Retinal pigment epithelial cell (primary cell): ENCODE measurements at regions not wholly inside any gene's neighbourhood (a gene's known extent, or its start where the extent isn't known, plus 50 kb on each side); places are given as distances from the start of the nearest gene placed in this dataset.

Experiments used
- DNase-seq: peaks from one replicate; pipeline ENCODE4 v3.0.0-alpha.2; 2010; ENCODE audit warnings: low read depth
- H3K4me3 ChIP-seq: 2 replicates; pipeline ENCODE4 v1.5.1; 2011; ENCODE audit warnings: mild to moderate bottlenecking, low read length, control low read depth, moderate library complexity
- TF ChIP-seq, protein P1 (sequence below): conservative IDR thresholded peaks from 2 replicates; pipeline ENCODE4 v1.5.1; 2011; ENCODE audit warnings: low read depth, low read length, control low read depth, inconsistent platforms

DNA sequence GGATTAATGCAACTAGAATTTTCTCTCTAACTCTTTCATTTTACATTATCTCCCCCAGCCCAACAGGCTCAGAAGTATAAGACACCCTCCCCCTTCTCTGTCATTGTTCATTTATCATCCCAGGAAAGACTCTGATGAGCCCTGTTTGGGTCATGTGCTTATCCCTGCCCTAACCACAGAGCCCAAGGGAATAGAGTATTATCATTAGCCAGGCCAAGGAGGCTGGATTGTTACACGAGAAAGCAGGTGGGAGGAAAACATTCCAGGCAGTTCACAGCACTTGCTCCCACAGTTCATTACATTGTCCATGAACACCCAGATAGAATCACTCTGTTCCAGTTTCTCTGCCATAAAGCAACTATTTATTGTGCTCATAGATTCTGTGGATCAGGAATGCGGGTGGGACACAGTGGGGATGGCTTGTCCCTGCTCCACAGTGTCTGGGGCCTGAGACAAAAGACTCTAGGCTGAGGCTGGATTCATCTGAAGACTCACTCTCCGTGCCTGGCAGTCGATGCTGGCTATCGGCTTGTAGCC, 59.5 kb upstream of the TMEM215 start:
- no peak overlapping the region for H3K4me3 ChIP-seq
- TF ChIP-seq, protein P1, sequence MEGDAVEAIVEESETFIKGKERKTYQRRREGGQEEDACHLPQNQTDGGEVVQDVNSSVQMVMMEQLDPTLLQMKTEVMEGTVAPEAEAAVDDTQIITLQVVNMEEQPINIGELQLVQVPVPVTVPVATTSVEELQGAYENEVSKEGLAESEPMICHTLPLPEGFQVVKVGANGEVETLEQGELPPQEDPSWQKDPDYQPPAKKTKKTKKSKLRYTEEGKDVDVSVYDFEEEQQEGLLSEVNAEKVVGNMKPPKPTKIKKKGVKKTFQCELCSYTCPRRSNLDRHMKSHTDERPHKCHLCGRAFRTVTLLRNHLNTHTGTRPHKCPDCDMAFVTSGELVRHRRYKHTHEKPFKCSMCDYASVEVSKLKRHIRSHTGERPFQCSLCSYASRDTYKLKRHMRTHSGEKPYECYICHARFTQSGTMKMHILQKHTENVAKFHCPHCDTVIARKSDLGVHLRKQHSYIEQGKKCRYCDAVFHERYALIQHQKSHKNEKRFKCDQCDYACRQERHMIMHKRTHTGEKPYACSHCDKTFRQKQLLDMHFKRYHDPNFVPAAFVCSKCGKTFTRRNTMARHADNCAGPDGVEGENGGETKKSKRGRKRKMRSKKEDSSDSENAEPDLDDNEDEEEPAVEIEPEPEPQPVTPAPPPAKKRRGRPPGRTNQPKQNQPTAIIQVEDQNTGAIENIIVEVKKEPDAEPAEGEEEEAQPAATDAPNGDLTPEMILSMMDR: no peak
- no peak for DNase-seq

DNA sequence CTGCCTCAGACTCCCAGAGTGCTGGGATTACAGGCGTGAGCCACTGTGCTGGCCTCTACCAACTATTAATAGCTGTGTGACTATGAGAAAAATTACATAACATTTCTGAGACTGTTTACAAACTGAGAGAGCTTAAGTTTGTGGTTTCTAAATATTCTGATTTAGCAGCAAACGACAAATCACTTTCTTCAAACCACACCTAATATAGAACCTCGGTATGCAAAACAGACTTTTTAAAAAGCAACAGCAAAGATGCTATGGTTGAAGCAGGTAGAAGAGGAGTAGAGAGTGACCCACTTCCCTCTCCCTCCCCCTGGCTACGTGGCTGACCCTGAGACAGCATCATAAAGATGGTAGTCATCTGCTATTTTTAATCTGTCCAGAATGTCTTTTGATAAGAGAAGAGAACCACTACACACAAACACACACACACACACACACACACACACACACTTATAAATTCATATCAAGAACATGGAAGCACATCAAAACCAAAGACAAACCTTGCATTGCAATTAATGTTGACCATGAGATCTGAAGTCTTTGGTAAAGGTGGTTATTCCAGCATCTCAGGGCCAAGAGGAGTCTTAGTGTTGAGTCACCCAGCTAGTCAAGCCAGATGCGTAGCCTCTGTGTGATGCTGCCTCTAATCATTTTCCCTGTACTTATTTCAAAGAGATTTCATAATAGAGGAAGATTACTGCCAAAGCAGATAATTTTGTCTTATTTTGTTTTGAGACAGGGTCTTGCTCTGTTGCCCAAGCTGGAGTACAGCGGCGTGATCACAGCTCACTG, 58.1 kb upstream of the TMEM215 start:
- H3K4me3 ChIP-seq: no peak overlapping the region
- no peak for DNase-seq

DNA sequence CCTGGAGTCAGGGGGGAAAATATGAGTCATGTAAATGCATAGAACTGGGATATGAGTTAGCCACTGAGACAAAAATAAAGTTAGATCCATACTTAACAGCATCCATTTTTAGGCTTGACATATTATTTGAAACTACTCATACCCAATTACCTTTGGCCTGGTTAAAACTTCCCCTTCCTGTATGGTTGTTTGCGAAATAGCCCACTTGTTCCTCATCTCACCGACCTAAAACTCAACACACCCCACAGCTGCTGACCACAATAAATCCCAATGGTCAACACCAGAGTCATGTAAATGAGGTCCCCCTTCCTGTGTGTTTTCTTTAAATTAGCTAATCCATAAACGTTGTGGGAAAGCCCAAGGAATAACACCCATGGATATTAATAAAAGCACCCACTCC, 55.2 kb upstream of the TMEM215 start:
- H3K4me3 ChIP-seq: no peak overlapping the region
- no peak for DNase-seq
- TF ChIP-seq, protein P1: no peak

More for the DNA sequence above, 58.1 kb upstream of the TMEM215 start:
- TF ChIP-seq, protein P1: no peak
